ENCODE measurements at regions not wholly inside any gene's neighbourhood (a gene's known extent, or its start where the extent isn't known, plus 50 kb on each side); places are given as distances from the start of the nearest gene placed in this dataset.

DNA sequence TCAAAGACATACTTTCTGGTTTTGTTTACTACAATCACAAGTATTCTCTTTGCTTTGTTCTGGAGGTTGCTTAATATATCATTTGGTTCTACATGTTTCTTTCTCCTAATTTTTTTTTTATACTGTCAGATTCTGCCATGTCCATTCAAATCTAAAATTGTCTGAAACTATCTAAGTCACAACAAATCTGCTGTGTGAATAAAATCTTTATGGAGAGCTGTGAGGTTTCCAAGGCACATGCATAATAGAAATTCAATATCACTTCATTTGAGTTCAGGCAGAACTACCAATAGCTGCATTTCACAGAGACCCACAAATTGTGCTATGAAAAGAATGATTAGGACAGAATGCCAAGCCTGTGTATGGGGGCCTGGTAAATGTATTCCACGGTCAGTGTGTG, 346.9 kb upstream of the ARRDC3 start:
- Histone ChIP-seq H3K27ac (no peak overlapping the region), H3K4me3 (no peak overlapping the region)
- no peak for DNase-seq (ENCODE audit: low spot score)
- TF ChIP-seq CTCF (IDR thresholded peaks at IDR 0.05), result no peak

- H3K4me3 ChIP-seq, result no peak overlapping the region
- TF ChIP-seq CTCF (IDR thresholded peaks at IDR 0.05), result no peak
- no peak for DNase-seq (ENCODE audit: low spot score)
These were observed 344.3 kb upstream of the ARRDC3 start for GRCh38 chr5:91727463-91727862.

DNA sequence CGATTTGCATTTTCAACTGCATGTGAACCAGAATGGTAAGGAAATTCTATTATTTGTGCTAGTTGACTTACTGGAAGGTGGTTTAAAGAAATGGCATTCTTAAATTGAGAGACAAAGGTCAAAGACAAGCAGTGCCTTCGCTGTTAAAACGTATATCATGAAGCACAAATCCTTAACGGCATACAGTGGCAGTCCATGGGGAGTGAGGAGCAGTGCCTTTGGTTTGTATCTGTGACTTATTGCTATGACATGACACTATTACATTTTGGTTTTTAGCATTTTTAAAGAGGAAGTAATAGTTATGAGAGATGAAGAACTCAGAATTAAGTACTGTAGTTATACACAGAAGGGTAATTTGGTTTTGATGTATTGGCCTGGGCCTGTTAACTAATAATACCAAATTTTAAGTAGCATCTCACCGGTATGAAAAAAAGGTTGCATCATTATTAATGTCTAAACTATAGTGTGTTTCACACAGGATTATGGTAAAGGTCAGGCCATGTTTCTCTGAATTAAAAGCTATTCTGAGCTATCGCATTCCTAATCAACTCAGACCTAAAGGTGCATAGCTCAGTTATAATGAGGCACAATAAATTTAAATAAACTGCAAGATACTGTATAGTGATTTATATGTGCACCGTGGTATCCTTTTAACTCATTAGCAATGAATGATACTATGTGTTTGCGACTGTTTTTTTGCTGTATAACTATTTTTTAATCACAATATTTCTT, 339.8 kb upstream of the ARRDC3 start:
- DNase-seq (ENCODE audit: low spot score), result no peak
- H3K4me3 ChIP-seq, result no peak overlapping the region
- H3K27ac ChIP-seq, result no peak overlapping the region
- TF ChIP-seq CTCF (IDR thresholded peaks at IDR 0.05), result no peak

More at GRCh38 chr5:91727463-91727862, 344.3 kb upstream of the ARRDC3 start:
- H3K27ac ChIP-seq, result no peak overlapping the region

DNA sequence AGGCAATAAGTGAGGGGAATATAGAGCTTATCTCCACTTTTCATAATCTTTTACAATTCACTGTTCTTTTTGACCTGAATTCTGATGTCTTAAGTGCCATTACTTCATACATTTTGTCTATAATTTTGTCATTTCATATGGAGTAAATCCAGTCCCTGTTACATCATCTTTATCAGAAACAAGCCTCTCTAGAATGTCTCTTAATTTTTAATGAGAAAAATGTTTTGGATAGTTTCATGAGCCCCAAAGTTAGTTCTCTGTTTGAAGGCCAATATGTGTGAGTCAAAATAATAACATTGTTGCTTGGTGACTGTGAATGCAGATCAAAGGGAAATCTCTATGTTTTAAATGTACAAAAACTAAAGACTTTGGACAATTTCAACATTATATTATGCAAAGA, 329.6 kb upstream of the ARRDC3 start:
- Histone ChIP-seq H3K27ac (no peak overlapping the region), H3K4me3 (no peak overlapping the region)
- DNase-seq (ENCODE audit: low spot score), result no peak
- TF ChIP-seq CTCF (IDR thresholded peaks at IDR 0.05), result no peak

- no peak for TF ChIP-seq CTCF (IDR thresholded peaks at IDR 0.05)
- Histone ChIP-seq H3K4me3 (no peak overlapping the region), H3K27ac (no peak overlapping the region)
- no peak for DNase-seq (ENCODE audit: low spot score)
These were observed 324.4 kb upstream of the ARRDC3 start for GRCh38 chr5:91707521-91707841.

DNA sequence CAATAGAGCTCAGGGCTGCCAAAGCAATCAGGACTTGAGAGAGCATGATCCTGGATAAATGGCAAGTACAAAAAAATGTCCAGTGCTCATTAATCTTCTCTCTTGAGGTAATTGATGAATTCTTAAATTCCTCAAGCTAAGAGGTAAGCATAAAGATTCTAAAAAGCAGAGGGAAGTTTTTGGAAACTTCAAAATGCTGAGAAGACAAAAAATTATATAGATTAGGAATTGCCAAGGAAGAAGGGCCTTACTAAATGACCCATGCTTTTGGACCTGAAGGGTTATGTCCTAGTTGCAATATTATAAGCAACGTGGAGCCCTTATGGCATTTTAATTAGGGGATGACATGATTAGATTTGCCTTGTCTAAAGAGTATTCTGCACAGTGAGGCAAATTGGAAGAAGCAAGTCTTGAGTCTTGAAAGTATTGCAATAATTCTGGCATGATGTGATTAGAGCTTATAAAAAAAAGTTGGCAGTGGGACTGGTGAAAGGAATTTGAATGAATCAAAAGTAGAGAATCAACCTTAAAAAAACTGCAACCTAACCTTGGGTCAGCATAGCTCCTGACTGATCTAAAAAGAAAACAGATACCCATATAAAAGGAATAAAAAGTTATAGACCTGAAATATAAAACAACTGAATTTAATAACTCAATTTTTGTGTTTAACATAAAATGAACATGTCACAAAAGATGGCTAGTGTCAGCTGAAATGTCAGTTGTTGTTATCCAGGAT, 323.8 kb upstream of the ARRDC3 start:
- H3K27ac ChIP-seq, result no peak overlapping the region

More for the DNA sequence above, 323.8 kb upstream of the ARRDC3 start:
- no peak for TF ChIP-seq CTCF (IDR thresholded peaks at IDR 0.05)
- no peak for DNase-seq (ENCODE audit: low spot score)
- H3K4me3 ChIP-seq, result no peak overlapping the region
